Neural cell (in vitro differentiated cells): ENCODE measurements at regions not wholly inside any gene's neighbourhood (a gene's known extent, or its start where the extent isn't known, plus 50 kb on each side); places are given as distances from the start of the nearest gene placed in this dataset.

Experiments used
- H2AFZ ChIP-seq: fragments of 200-600, 300-800 bp; sonication (generic), shearing (Covaris generic); 2 replicates; pipeline ENCODE4 v1.6.0; 2014; ENCODE audit warnings: low read depth, mild to moderate bottlenecking, antibody characterized with exemption, low read length, moderate library complexity
- H3F3A ChIP-seq: fragments of 200-600 bp; shearing (Covaris generic); 2 replicates; pipeline ENCODE4 v1.6.1; 2016; ENCODE audit warnings: mild to moderate bottlenecking, moderate library complexity, mixed read lengths, antibody characterized with exemption, low read length; ENCODE audit not compliant: insufficient read depth, poor library complexity, severe bottlenecking
- H3K27ac ChIP-seq: fragments of 200-600, 300-800 bp; sonication (generic), shearing (Covaris generic); 2 replicates; pipeline ENCODE4 v1.5.1; 2014; ENCODE audit warnings: mild to moderate bottlenecking, low read length, moderate library complexity
- H3K27me3 ChIP-seq: fragments of 300-800, 200-600 bp; sonication (generic), shearing (Covaris generic); 2 replicates; pipeline ENCODE4 v1.6.0; 2014; ENCODE audit warnings: mild to moderate bottlenecking, low read depth, low read length, moderate library complexity; ENCODE audit not compliant: insufficient read depth
- H3K36me3 ChIP-seq: fragments of 300-800, 200-600 bp; sonication (generic), shearing (Covaris generic); 2 replicates; pipeline ENCODE4 v1.5.1; 2014; ENCODE audit warnings: mild to moderate bottlenecking, antibody characterized with exemption, low read length, moderate library complexity; ENCODE audit not compliant: insufficient read depth
- H3K4me2 ChIP-seq: fragments of 300-800, 200-600 bp; sonication (generic), shearing (Covaris generic); 2 replicates; pipeline ENCODE4 v1.6.0; 2014; ENCODE audit warnings: mild to moderate bottlenecking, low read length
- H3K4me3 ChIP-seq: fragments of 300-800, 200-600 bp; sonication (generic), shearing (Covaris generic); 2 replicates; pipeline ENCODE4 v1.5.1; 2014; ENCODE audit warnings: mild to moderate bottlenecking, low read length, moderate library complexity
- H3K79me2 ChIP-seq: fragments of 200-600 bp; shearing (Covaris generic); replicated peaks from 2 replicates; pipeline ENCODE4 v1.6.0; 2014; ENCODE audit warnings: mild to moderate bottlenecking, low read length, moderate library complexity; ENCODE audit not compliant: insufficient read depth
- H3K9ac ChIP-seq: fragments of 300-800, 200-600 bp; sonication (generic), shearing (Covaris generic); 2 replicates; pipeline ENCODE4 v1.6.1; 2016; ENCODE audit warnings: mild to moderate bottlenecking, low read length, mixed read lengths
- H3K9me2 ChIP-seq: fragments of 200-600 bp; shearing (Covaris generic); 2 replicates; pipeline ENCODE4 v1.6.1; 2016; ENCODE audit warnings: mild to moderate bottlenecking, low read length, mixed read lengths; ENCODE audit not compliant: insufficient read depth
- H3K9me3 ChIP-seq: fragments of 200-600, 300-800 bp; sonication (generic), shearing (Covaris generic); 2 replicates; pipeline ENCODE4 v1.6.1; 2016; ENCODE audit warnings: mild to moderate bottlenecking, mixed run types, low read length, moderate library complexity, mixed read lengths
- H4K20me1 ChIP-seq: fragments of 200-600 bp; shearing (Covaris generic); 2 replicates; pipeline ENCODE4 v1.6.1; 2016; ENCODE audit warnings: mild to moderate bottlenecking, mixed run types; ENCODE audit not compliant: insufficient read depth
- EP300 ChIP-seq: fragments of 450-650 bp; conservative IDR thresholded peaks from 2 replicates; pipeline ENCODE4 v1.6.1; 2014; ENCODE audit warnings: antibody characterized with exemption, mild to moderate bottlenecking, moderate library complexity; ENCODE audit not compliant: poor library complexity, severe bottlenecking
- EZH2 ChIP-seq: fragments of 200-600, 300-800 bp; shearing (Covaris generic), sonication (generic); IDR thresholded peaks from 2 replicates; pipeline ENCODE4 v1.6.1; 2014; ENCODE audit warnings: antibody characterized with exemption, low read length, borderline replicate concordance, mild to moderate bottlenecking; ENCODE audit not compliant: insufficient read depth, poor library complexity, severe bottlenecking
- POLR2AphosphoS5 ChIP-seq: IDR thresholded peaks from 2 replicates; pipeline ENCODE4 v1.6.1; 2012
- RAD21 ChIP-seq: fragments of 450-650 bp; conservative IDR thresholded peaks from 2 replicates; pipeline ENCODE4 v1.6.1; 2014; ENCODE audit warnings: antibody characterized with exemption, mild to moderate bottlenecking, moderate library complexity
- REST ChIP-seq: IDR thresholded peaks from 2 replicates; pipeline ENCODE4 v1.6.1; 2012; ENCODE audit warnings: borderline replicate concordance
- SMC3 ChIP-seq: fragments of 450-650 bp; conservative IDR thresholded peaks from 2 replicates; pipeline ENCODE4 v1.6.1; 2014; ENCODE audit warnings: antibody characterized with exemption, mild to moderate bottlenecking, moderate library complexity; ENCODE audit not compliant: poor library complexity
- TAF1 ChIP-seq: IDR thresholded peaks from 2 replicates; pipeline ENCODE4 v1.6.1; 2012; ENCODE audit warnings: low read depth
- TF ChIP-seq, protein P1 (sequence below): fragments of 450-650 bp; IDR thresholded peaks from 2 replicates; pipeline ENCODE4 v1.5.1; 2014; ENCODE audit warnings: antibody characterized with exemption, mild to moderate bottlenecking, moderate library complexity; ENCODE audit not compliant: poor library complexity, severe bottlenecking

GRCh38 chr13:99875391-99875790 lies 96.2 kb downstream of the ZIC5 start:
- Histone ChIP-seq H4K20me1 (no peaks in the 10 kb centered on the region), H3K36me3 (no peaks in the 10 kb centered on the region), H3K27ac (no peak overlapping the region), H3K9me3 (no peaks in the 10 kb centered on the region), H3K4me2 (no peak overlapping the region), H3K9me2 (no peaks in the 10 kb centered on the region), H3K4me3 (no peak overlapping the region), H3K9ac (no peak overlapping the region), H3K27me3 (peaks cover 4% of the 10 kb centered on the region), H2AFZ (no peak overlapping the region), H3F3A (no peaks in the 10 kb centered on the region), H3K79me2 (no peaks in the 10 kb centered on the region)
- TF ChIP-seq RAD21 (no peak), SMC3 (no peak)
- TF ChIP-seq, protein P1, sequence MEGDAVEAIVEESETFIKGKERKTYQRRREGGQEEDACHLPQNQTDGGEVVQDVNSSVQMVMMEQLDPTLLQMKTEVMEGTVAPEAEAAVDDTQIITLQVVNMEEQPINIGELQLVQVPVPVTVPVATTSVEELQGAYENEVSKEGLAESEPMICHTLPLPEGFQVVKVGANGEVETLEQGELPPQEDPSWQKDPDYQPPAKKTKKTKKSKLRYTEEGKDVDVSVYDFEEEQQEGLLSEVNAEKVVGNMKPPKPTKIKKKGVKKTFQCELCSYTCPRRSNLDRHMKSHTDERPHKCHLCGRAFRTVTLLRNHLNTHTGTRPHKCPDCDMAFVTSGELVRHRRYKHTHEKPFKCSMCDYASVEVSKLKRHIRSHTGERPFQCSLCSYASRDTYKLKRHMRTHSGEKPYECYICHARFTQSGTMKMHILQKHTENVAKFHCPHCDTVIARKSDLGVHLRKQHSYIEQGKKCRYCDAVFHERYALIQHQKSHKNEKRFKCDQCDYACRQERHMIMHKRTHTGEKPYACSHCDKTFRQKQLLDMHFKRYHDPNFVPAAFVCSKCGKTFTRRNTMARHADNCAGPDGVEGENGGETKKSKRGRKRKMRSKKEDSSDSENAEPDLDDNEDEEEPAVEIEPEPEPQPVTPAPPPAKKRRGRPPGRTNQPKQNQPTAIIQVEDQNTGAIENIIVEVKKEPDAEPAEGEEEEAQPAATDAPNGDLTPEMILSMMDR = no peak

DNA sequence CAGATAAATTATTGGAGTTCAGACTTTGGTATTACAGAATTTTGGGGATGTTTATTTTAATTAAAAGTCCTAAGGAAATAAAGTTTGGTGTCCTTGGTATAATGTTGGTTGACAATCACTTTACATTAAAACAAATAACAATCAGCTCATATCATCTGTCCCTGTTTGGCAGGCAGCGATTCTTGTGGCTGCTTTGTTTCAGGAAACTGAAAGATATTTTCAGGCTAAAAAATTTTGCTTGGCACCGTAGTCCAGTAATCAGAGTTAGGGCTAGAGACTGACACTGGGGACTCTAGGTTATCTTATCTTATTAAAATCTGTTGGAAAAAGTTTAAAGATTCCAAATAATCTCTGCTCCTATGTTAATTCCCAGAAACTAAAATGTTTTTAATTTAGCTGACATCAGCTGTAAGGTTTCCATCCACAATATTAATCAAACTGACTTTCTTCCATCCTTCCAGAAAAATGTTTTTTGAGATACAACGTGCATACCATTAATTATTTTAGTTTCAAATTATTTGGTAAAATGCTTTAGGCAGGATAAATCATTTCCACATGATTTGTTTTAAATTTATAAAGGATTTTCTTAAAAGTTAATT lies 97.6 kb downstream of the ZIC5 start:
- Histone ChIP-seq H3K9ac (no peak overlapping the region), H3K27ac (no peak overlapping the region), H3K36me3 (no peaks in the 10 kb centered on the region), H4K20me1 (no peaks in the 10 kb centered on the region), H3K4me2 (no peak overlapping the region), H2AFZ (no peak overlapping the region), H3F3A (no peaks in the 10 kb centered on the region), H3K27me3 (peaks cover 4% of the 10 kb centered on the region), H3K79me2 (no peaks in the 10 kb centered on the region), H3K4me3 (no peak overlapping the region), H3K9me3 (no peaks in the 10 kb centered on the region), H3K9me2 (no peaks in the 10 kb centered on the region)
- no peak for TF ChIP-seq RAD21
- no peak for TF ChIP-seq EP300
- no peak for TF ChIP-seq EZH2
- TF ChIP-seq, protein P1 = no peak
- TF ChIP-seq POLR2AphosphoS5 = no peak
- TF ChIP-seq TAF1 = no peak
- no peak for TF ChIP-seq SMC3
- no peak for TF ChIP-seq REST
